Fibroblast of lung (primary cell): ENCODE measurements at regions not wholly inside any gene's neighbourhood (a gene's known extent, or its start where the extent isn't known, plus 50 kb on each side); places are given as distances from the start of the nearest gene placed in this dataset.

Experiments used
- CTCF ChIP-seq, 2 donors: IDR thresholded peaks in 1 of 2; conservative IDR thresholded peaks in 1 of 2; 1 replicate in 1 of 2; 2 replicates in 1 of 2; pipeline ENCODE4 v1.5.1; 2011 to 2012; ENCODE audit warnings: low read length in 2 of 2, control low read depth in 1 of 2, inconsistent platforms in 1 of 2, low read depth in 1 of 2, mild to moderate bottlenecking in 1 of 2
- EZH2 ChIP-seq: IDR thresholded peaks from 2 replicates; pipeline ENCODE4 v1.5.1; 2012; ENCODE audit warnings: low read length, control low read depth, mild to moderate bottlenecking; ENCODE audit errors: missing control alignments

DNA sequence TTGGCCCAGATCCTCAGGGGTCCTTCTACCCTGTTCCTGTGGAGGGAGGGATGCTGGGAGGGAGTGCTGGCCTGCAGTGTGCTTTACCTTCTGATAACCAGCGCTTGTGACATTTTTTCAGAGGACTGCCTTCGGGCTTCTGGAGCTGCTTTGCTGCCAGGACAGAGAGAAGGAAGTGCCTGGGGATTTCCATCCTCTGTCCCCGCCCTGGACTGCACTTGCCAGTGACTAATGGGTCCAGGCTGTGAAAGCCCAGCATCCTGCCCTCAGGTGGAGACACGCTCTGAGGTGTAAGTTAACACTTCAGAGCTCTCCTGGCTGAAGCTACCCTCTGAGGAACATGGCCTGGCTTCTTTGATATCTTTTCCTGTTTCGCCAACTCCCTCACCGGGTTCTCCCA, 158.7 kb upstream of the SYT13 start:
- TF ChIP-seq CTCF (conservative IDR thresholded peaks at IDR 0.05 in 1 of 2, IDR thresholded peaks at IDR 0.05 in 1 of 2; ENCODE audit: low read depth in 1 of 2, low read length in 2 of 2): no peak
- TF ChIP-seq EZH2: no peak
